HCT116 (cell line): ENCODE measurements at regions not wholly inside any gene's neighbourhood (a gene's known extent, or its start where the extent isn't known, plus 50 kb on each side); places are given as distances from the start of the nearest gene placed in this dataset.

Experiments
- ATAC-seq: fragments of 200-7000 bp; cut with Tn5 transposase; 2 replicates; pipeline ENCODE4 v1.9.1; 2020; ENCODE audit warnings: mild to moderate bottlenecking, moderate library complexity
- BruUV-seq: library from RNA; stranded (reverse); fragments of 400-500 nt; replicated peaks from 2 replicates; lab custom pipeline; 2021; lab: Mats Ljungman, UMichigan
- CTCF ChIA-PET: fragments of 300-600 bp; sonication (Branson Sonifier 250); formaldehyde crosslinking; loops from one replicate; lab custom pipeline; 2021; ENCODE audit warnings: antibody characterized with exemption; lab: Charles Lee
- POLR2A ChIA-PET: fragments of 300-600, 350-600 bp; sonication (Branson Sonifier 250); formaldehyde crosslinking; loops from one replicate; lab custom pipeline; 2021; ENCODE audit warnings: antibody characterized with exemption; lab: Charles Lee
- RAD21 ChIA-PET, 2 experiments: fragments of 300-600 bp; sonication (Branson Sonifier 250); formaldehyde crosslinking; loops; one replicate each; lab custom pipeline; 2023; ENCODE audit warnings: low total read pairs in 2 of 2; ENCODE audit not compliant: uncharacterized antibody in 2 of 2, unreplicated experiment in 2 of 2, low non-redundant PET in 1 of 2; lab: Charles Lee
- DNase-seq: peaks from one replicate; pipeline ENCODE4 v3.0.0-alpha.2; 2010; ENCODE audit warnings: low read depth, low spot score
- H2AFZ ChIP-seq: fragments of 200-600 bp; shearing (Covaris generic), sonication (generic); 2 replicates; pipeline ENCODE4 v1.6.1; 2017; ENCODE audit warnings: low read depth, mixed run types, mixed read lengths, antibody characterized with exemption, low read length; ENCODE audit not compliant: poor library complexity, severe bottlenecking
- H3K27ac ChIP-seq: 2 replicates; pipeline ENCODE4 v1.5.1; 2012; ENCODE audit warnings: low read depth, low read length
- H3K27me3 ChIP-seq: fragments of 200-600 bp; sonication (generic); 2 replicates; pipeline ENCODE4 v1.6.1; 2016; ENCODE audit warnings: mixed run types, low read length, mixed read lengths; ENCODE audit not compliant: insufficient read depth
- H3K36me3 ChIP-seq, 2 experiments: fragments of 200-500 bp in 1 of 2; fragments of 200-600 bp in 1 of 2; sonication (Bioruptor generic) in 1 of 2; sonication (generic) in 1 of 2; 2 replicates each; pipeline versions ENCODE4 v1.5.1 to v1.6.1; 2014 to 2016; ENCODE audit warnings: low read length in 2 of 2, inconsistent platforms in 1 of 2, mixed read lengths in 1 of 2, mixed run types in 1 of 2; ENCODE audit not compliant: insufficient read depth in 2 of 2, control insufficient read depth in 1 of 2
- H3K4me1 ChIP-seq, 2 experiments: fragments of 200-600 bp in 1 of 2; sonication (generic) in 1 of 2; 2 replicates each; pipeline versions ENCODE4 v1.5.1 to v1.6.1; 2012 to 2017; ENCODE audit warnings: low read length in 2 of 2, inconsistent platforms in 1 of 2, mild to moderate bottlenecking in 1 of 2, mixed read lengths in 1 of 2, mixed run types in 1 of 2, moderate library complexity in 1 of 2; ENCODE audit not compliant: insufficient read depth in 2 of 2, control insufficient read depth in 1 of 2
- H3K4me2 ChIP-seq: fragments of 200-600 bp; sonication (generic); 2 replicates; pipeline ENCODE4 v1.6.1; 2017; ENCODE audit warnings: mixed run types, low read length, mixed read lengths
- H3K4me3 ChIP-seq, 2 experiments: fragments of 200-600 bp in 1 of 2; sonication (generic) in 1 of 2; replicated peaks in 1 of 2; 2 replicates each; pipeline ENCODE4 v1.5.1; 2011 to 2016; ENCODE audit warnings: low read length in 2 of 2, control low read depth in 1 of 2, low read depth in 1 of 2, mild to moderate bottlenecking in 1 of 2, mixed read lengths in 1 of 2, mixed run types in 1 of 2
- H3K79me2 ChIP-seq: fragments of 200-600 bp; sonication (generic); 2 replicates; pipeline ENCODE4 v1.6.1; 2017; ENCODE audit warnings: mild to moderate bottlenecking, mixed run types, low read length, moderate library complexity, mixed read lengths; ENCODE audit not compliant: insufficient read depth
- H3K9ac ChIP-seq: fragments of 200-600 bp; sonication (generic); 2 replicates; pipeline ENCODE4 v1.6.1; 2016; ENCODE audit warnings: low read length, mixed read lengths
- H3K9me2 ChIP-seq: fragments of 200-600 bp; sonication (generic), shearing (Covaris generic); 2 replicates; pipeline ENCODE4 v1.6.1; 2017; ENCODE audit warnings: mixed run types, mild to moderate bottlenecking, moderate library complexity; ENCODE audit not compliant: insufficient read depth
- H3K9me3 ChIP-seq, 2 experiments: fragments of 200-500 bp in 1 of 2; fragments of 200-600 bp in 1 of 2; sonication (Bioruptor generic) in 1 of 2; sonication (generic) in 1 of 2; 2 replicates each; pipeline ENCODE4 v1.6.1; 2014 to 2017; ENCODE audit warnings: low read length in 2 of 2, mixed read lengths in 2 of 2, inconsistent platforms in 1 of 2, low read depth in 1 of 2, mild to moderate bottlenecking in 1 of 2, mixed run types in 1 of 2, moderate library complexity in 1 of 2; ENCODE audit not compliant: control insufficient read depth in 1 of 2, insufficient read depth in 1 of 2
- H4K20me1 ChIP-seq: fragments of 200-600 bp; sonication (generic), shearing (Covaris generic); 2 replicates; pipeline ENCODE4 v1.6.1; 2017; ENCODE audit warnings: mixed run types, mild to moderate bottlenecking, moderate library complexity; ENCODE audit not compliant: insufficient read depth
- ATF3 ChIP-seq: IDR thresholded peaks from 2 replicates; pipeline ENCODE4 v1.6.1; 2012
- CBX3 ChIP-seq: IDR thresholded peaks from 2 replicates; pipeline ENCODE4 v1.6.1; 2012; ENCODE audit warnings: low read depth
- CTCF ChIP-seq, 3 experiments: fragments of 200-600 bp in 1 of 3; sonication (generic) in 1 of 3; IDR thresholded peaks in 2 of 3; conservative IDR thresholded peaks in 1 of 3; 2 replicates each; pipeline ENCODE4 v1.5.1; 2012 to 2017; ENCODE audit warnings: low read depth in 2 of 3, low read length in 2 of 3, antibody characterized with exemption in 1 of 3, borderline replicate concordance in 1 of 3, control low read depth in 1 of 3, mild to moderate bottlenecking in 1 of 3, mixed read lengths in 1 of 3, mixed run types in 1 of 3, moderate library complexity in 1 of 3; ENCODE audit not compliant: insufficient read depth in 1 of 3
- EGR1 ChIP-seq: IDR thresholded peaks from 2 replicates; pipeline ENCODE4 v1.6.1; 2012; ENCODE audit warnings: low read depth
- EZH2phosphoT487 ChIP-seq: fragments of 200-600 bp; IDR thresholded peaks from 2 replicates; pipeline ENCODE4 v1.6.1; 2018; ENCODE audit warnings: antibody characterized with exemption, borderline replicate concordance
- FOSL1 ChIP-seq: IDR thresholded peaks from 2 replicates; pipeline ENCODE4 v1.6.1; 2012; ENCODE audit warnings: low read depth
- JUND ChIP-seq: IDR thresholded peaks from 2 replicates; pipeline ENCODE4 v1.6.1; 2012
- MAX ChIP-seq: IDR thresholded peaks from 2 replicates; pipeline ENCODE4 v1.6.1; 2012
- POLR2AphosphoS5 ChIP-seq: IDR thresholded peaks from 2 replicates; pipeline ENCODE4 v1.6.1; 2011; ENCODE audit warnings: mild to moderate bottlenecking, low read depth, low read length, moderate library complexity
- RAD21 ChIP-seq: IDR thresholded peaks from 2 replicates; pipeline ENCODE4 v1.6.1; 2012; ENCODE audit warnings: low read depth, mild to moderate bottlenecking
- REST ChIP-seq: IDR thresholded peaks from 2 replicates; pipeline ENCODE4 v1.6.1; 2012; ENCODE audit warnings: low read depth
- SIN3A ChIP-seq: IDR thresholded peaks from 2 replicates; pipeline ENCODE4 v1.6.1; 2012; ENCODE audit warnings: low read depth
- SP1 ChIP-seq: IDR thresholded peaks from 2 replicates; pipeline ENCODE4 v1.6.1; 2012; ENCODE audit warnings: low read depth
- SRF ChIP-seq: IDR thresholded peaks from 2 replicates; pipeline ENCODE4 v1.6.1; 2012; ENCODE audit warnings: low read depth
- ZBTB33 ChIP-seq: IDR thresholded peaks from 2 replicates; pipeline ENCODE4 v1.6.1; 2011; ENCODE audit warnings: mild to moderate bottlenecking, low read length, moderate library complexity; ENCODE audit not compliant: insufficient replicate concordance; ENCODE audit errors: extremely low read depth
- ZNF274 ChIP-seq: fragments of 200-500 bp; sonication (Bioruptor generic); IDR thresholded peaks from 2 replicates; pipeline ENCODE4 v1.6.1; 2014; ENCODE audit warnings: mild to moderate bottlenecking, low read depth, low read length, inconsistent platforms
- intact Hi-C: fragments of 100-400 bp; cut with micrococcal nuclease; formaldehyde crosslinking; loops from 2 replicates; pipeline ENCODE4 v1.10.0; 2022

- no peak for TF ChIP-seq ATF3
- TF ChIP-seq EGR1: no peak
- TF ChIP-seq MAX: no peak
- TF ChIP-seq EZH2phosphoT487: no peak
- no peak for TF ChIP-seq SP1
- no peak for TF ChIP-seq FOSL1
- no peak for TF ChIP-seq JUND
- no peak for TF ChIP-seq ZBTB33
- TF ChIP-seq ZNF274: no peak
- TF ChIP-seq CBX3: no peak
- TF ChIP-seq RAD21: no peak
These were observed 638.8 kb upstream of the NOVA1 start (continued) for GRCh38 chr14:27236601-27237000.

- ATAC-seq (no peak), DNase-seq (no peak)
- Histone ChIP-seq H3K36me3 (no peaks in the 10 kb centered on the region), H3K9ac (no peak overlapping the region), H3K4me2 (no peak overlapping the region), H3K27me3 (no peaks in the 10 kb centered on the region), H2AFZ (no peak overlapping the region), H3K9me3 (peaks cover 7 to 33% of the 10 kb centered on the region in 2 experiments; a peak in 3 of 4 replicates), H3K4me3 (no peak overlapping the region), H3K4me1 (no peaks in the 10 kb centered on the region), H3K27ac (no peak overlapping the region), H3K79me2 (no peaks in the 10 kb centered on the region), H3K9me2 (no peaks in the 10 kb centered on the region), H4K20me1 (no peaks in the 10 kb centered on the region)
- RAD21 ChIA-PET: no interaction called here
- POLR2A ChIA-PET: no interaction called here
- intact Hi-C loops: no loop called here
- CTCF ChIA-PET: no interaction called here
- BruUV-seq: no TSS peak
- TF ChIP-seq CTCF (IDR thresholded peaks at IDR 0.05 in 2 of 3, conservative IDR thresholded peaks at IDR 0.05 in 1 of 3; ENCODE audit: borderline replicate concordance in 1 of 3, insufficient read depth in 1 of 3, low read depth in 2 of 3, low read length in 2 of 3) (no peak), EGR1 (no peak), SRF (no peak), ZBTB33 (no peak), POLR2AphosphoS5 (no peak), REST (no peak), SIN3A (no peak), MAX (no peak), CBX3 (no peak)
These were observed 645.0 kb upstream of the NOVA1 start for GRCh38 chr14:27242874-27243273.
